ENCODE measurements at regions not wholly inside any gene's neighbourhood (a gene's known extent, or its start where the extent isn't known, plus 50 kb on each side); places are given as distances from the start of the nearest gene placed in this dataset.

DNA sequence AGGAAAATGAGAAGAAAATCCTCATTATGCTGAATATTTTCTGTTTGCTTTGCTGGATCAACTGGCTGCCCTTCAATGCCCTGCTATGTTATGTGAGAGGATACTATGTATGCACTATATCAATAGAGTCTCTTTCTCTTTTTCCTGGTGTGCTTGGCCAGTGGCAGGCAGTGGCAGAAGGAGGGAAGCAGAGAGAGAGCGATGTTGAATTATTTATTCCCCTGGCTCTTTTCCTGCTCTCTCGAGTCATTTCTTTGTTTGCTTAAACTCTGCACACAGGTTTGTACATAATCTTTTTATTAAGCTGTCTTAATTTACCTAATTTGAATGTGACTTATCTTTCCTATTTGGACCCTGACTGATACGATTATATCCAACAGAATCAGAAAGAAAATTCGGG, 1727.3 kb downstream of the SUCLG1 start:
- no peaks in the 10 kb centered on the region for H3K27me3 ChIP-seq (ENCODE audit: low read depth, low read length)
- H3K36me3 ChIP-seq (ENCODE audit: control insufficient read depth in 1 of 2, insufficient read depth in 2 of 2, low read length in 2 of 2): no peaks in the 10 kb centered on the region
- H3K27ac ChIP-seq (ENCODE audit: low read length): no peak overlapping the region
- no peak overlapping the region for H3K4me3 ChIP-seq (ENCODE audit: low read depth in 1 of 2, low read length in 2 of 2)
- no peaks in the 10 kb centered on the region for H3K9me3 ChIP-seq (ENCODE audit: control insufficient read depth in 1 of 2, low read length in 2 of 2)
- H3K4me1 ChIP-seq (ENCODE audit: control insufficient read depth in 1 of 2, insufficient read depth in 2 of 2, low read length in 2 of 2): no peaks in the 10 kb centered on the region

GRCh38 chr2:82730811-82731210, 1728.3 kb downstream of the SUCLG1 start:
- H3K9me3 ChIP-seq (ENCODE audit: control insufficient read depth in 1 of 2, low read length in 2 of 2): no peaks in the 10 kb centered on the region
- H3K27me3 ChIP-seq (ENCODE audit: low read depth, low read length): no peaks in the 10 kb centered on the region
- no peaks in the 10 kb centered on the region for H3K36me3 ChIP-seq (ENCODE audit: control insufficient read depth in 1 of 2, insufficient read depth in 2 of 2, low read length in 2 of 2)
- H3K4me1 ChIP-seq (ENCODE audit: control insufficient read depth in 1 of 2, insufficient read depth in 2 of 2, low read length in 2 of 2): no peaks in the 10 kb centered on the region
- H3K4me3 ChIP-seq (ENCODE audit: low read depth in 1 of 2, low read length in 2 of 2): no peak overlapping the region
- no peak overlapping the region for H3K27ac ChIP-seq (ENCODE audit: low read length)

DNA sequence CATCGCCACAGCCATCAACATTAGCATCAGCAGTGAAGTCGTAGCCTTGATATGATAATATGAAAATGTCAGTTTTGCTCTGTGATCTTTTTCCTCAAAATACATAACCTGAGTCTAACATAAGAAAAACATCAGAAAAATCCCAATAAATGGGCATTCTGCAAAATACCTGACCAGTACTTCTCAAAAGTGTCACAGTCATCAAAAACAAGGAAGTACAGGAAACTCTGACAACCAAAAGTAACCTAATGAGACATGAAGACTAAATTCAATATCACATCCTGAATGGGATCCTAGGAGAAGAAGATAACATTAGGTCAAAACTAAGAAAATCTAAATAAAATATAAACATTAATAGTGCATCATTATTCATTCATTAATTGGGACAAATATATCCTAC, 1731.0 kb downstream of the SUCLG1 start:
- Histone ChIP-seq H3K27me3 (ENCODE audit: low read depth, low read length) (no peaks in the 10 kb centered on the region), H3K4me1 (ENCODE audit: control insufficient read depth in 1 of 2, insufficient read depth in 2 of 2, low read length in 2 of 2) (no peaks in the 10 kb centered on the region), H3K36me3 (ENCODE audit: control insufficient read depth in 1 of 2, insufficient read depth in 2 of 2, low read length in 2 of 2) (no peaks in the 10 kb centered on the region), H3K4me3 (ENCODE audit: low read depth in 1 of 2, low read length in 2 of 2) (no peak overlapping the region), H3K27ac (ENCODE audit: low read length) (no peak overlapping the region), H3K9me3 (ENCODE audit: control insufficient read depth in 1 of 2, low read length in 2 of 2) (no peaks in the 10 kb centered on the region)

DNA sequence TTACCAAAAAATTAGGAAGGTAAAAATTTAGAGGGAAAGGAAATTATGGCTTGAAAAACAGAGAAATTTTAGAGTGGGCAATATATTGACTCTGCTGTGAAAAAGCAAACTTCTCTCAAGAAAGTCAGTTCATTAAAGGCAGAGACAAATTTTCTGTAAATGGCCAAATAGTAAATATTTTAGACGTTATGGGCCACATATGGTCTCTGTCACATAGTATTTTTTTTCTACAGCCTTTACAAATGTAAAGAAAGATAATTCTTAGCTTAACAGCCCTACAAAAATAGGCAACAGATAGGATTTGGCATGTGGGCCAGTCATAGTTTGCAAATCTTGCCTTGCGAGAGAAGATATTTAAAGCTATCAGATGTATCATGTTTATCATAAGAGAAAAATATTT, 1750.4 kb downstream of the SUCLG1 start:
- Histone ChIP-seq H3K27ac (ENCODE audit: low read length) (no peak overlapping the region), H3K4me3 (ENCODE audit: low read depth in 1 of 2, low read length in 2 of 2) (no peak overlapping the region), H3K36me3 (ENCODE audit: control insufficient read depth in 1 of 2, insufficient read depth in 2 of 2, low read length in 2 of 2) (no peaks in the 10 kb centered on the region), H3K4me1 (ENCODE audit: control insufficient read depth in 1 of 2, insufficient read depth in 2 of 2, low read length in 2 of 2) (no peaks in the 10 kb centered on the region), H3K9me3 (ENCODE audit: control insufficient read depth in 1 of 2, low read length in 2 of 2) (no peaks in the 10 kb centered on the region), H3K27me3 (ENCODE audit: low read depth, low read length) (no peaks in the 10 kb centered on the region)

- H3K27ac ChIP-seq (ENCODE audit: low read length): no peak overlapping the region
- no peaks in the 10 kb centered on the region for H3K36me3 ChIP-seq (ENCODE audit: control insufficient read depth in 1 of 2, insufficient read depth in 2 of 2, low read length in 2 of 2)
- no peak overlapping the region for H3K4me3 ChIP-seq (ENCODE audit: low read depth in 1 of 2, low read length in 2 of 2)
- no peaks in the 10 kb centered on the region for H3K27me3 ChIP-seq (ENCODE audit: low read depth, low read length)
- no peaks in the 10 kb centered on the region for H3K4me1 ChIP-seq (ENCODE audit: control insufficient read depth in 1 of 2, insufficient read depth in 2 of 2, low read length in 2 of 2)
- H3K9me3 ChIP-seq (ENCODE audit: control insufficient read depth in 1 of 2, low read length in 2 of 2): no peaks in the 10 kb centered on the region
Measured at GRCh38 chr2:82697231-82697630, 1761.8 kb downstream of the SUCLG1 start.

GRCh38 chr2:82694431-82694830, 1764.6 kb downstream of the SUCLG1 start:
- Histone ChIP-seq H3K9me3 (ENCODE audit: control insufficient read depth in 1 of 2, low read length in 2 of 2) (no peaks in the 10 kb centered on the region), H3K36me3 (ENCODE audit: control insufficient read depth in 1 of 2, insufficient read depth in 2 of 2, low read length in 2 of 2) (no peaks in the 10 kb centered on the region), H3K27ac (ENCODE audit: low read length) (no peak overlapping the region), H3K4me1 (ENCODE audit: control insufficient read depth in 1 of 2, insufficient read depth in 2 of 2, low read length in 2 of 2) (no peaks in the 10 kb centered on the region), H3K4me3 (ENCODE audit: low read depth in 1 of 2, low read length in 2 of 2) (no peak overlapping the region), H3K27me3 (ENCODE audit: low read depth, low read length) (no peaks in the 10 kb centered on the region)

DNA sequence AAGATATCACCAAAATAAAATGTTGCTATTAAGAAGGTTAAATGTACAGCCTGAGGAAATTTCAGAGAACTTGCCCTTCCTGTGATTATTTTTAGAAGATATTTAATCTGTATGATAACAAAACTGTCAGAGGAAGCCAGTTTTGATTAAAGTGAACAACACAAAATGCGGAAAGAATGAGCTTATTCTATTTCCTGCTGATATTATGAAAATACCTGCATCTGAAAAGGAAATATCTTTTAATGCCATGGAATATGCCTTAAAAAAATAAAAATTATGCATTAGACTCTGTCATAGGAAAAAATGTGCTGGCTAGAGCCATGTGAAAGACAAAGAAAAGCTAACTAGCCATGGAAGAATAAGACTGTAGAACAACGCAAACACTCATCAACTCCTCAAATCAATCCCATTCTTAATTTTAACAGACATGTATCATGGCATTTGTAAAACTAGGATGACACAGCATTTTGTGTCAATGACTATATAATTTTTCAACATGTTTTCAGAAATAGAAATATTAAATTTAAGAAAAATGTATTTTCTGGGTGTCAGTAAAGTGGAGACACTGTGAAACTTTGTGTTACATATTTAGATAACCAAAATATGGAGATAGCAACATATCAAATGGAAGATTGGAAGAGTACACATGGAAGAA, 1768.2 kb downstream of the SUCLG1 start:
- Histone ChIP-seq H3K27ac (ENCODE audit: low read length) (no peak overlapping the region), H3K27me3 (ENCODE audit: low read depth, low read length) (no peaks in the 10 kb centered on the region), H3K9me3 (ENCODE audit: control insufficient read depth in 1 of 2, low read length in 2 of 2) (no peaks in the 10 kb centered on the region), H3K36me3 (ENCODE audit: control insufficient read depth in 1 of 2, insufficient read depth in 2 of 2, low read length in 2 of 2) (no peaks in the 10 kb centered on the region), H3K4me3 (ENCODE audit: low read depth in 1 of 2, low read length in 2 of 2) (no peak overlapping the region), H3K4me1 (ENCODE audit: control insufficient read depth in 1 of 2, insufficient read depth in 2 of 2, low read length in 2 of 2) (no peaks in the 10 kb centered on the region)

DNA sequence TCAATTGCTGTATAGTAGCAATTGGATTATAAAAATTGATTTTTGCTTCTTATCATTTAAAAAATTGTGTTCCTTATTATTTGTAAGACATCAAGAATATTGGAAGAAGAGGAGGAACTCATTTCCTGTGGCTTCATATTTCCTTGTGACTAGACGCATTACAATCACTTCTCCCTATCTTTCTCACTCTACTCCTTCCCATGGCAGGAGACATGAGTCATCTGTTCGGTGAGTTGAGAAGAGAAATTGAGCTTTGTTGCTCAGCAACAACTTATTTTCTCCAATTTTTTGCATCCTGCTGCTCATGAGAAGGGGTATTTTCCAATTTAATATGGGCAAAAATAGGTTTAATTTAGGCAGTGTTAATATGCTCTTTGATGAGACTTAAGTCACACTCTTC, 1783.9 kb downstream of the SUCLG1 start:
- H3K36me3 ChIP-seq (ENCODE audit: control insufficient read depth in 1 of 2, insufficient read depth in 2 of 2, low read length in 2 of 2): no peaks in the 10 kb centered on the region
- H3K27ac ChIP-seq (ENCODE audit: low read length): no peak overlapping the region
- H3K9me3 ChIP-seq (ENCODE audit: control insufficient read depth in 1 of 2, low read length in 2 of 2): no peaks in the 10 kb centered on the region
- no peaks in the 10 kb centered on the region for H3K27me3 ChIP-seq (ENCODE audit: low read depth, low read length)
- H3K4me1 ChIP-seq (ENCODE audit: control insufficient read depth in 1 of 2, insufficient read depth in 2 of 2, low read length in 2 of 2): no peaks in the 10 kb centered on the region
- no peak overlapping the region for H3K4me3 ChIP-seq (ENCODE audit: low read depth in 1 of 2, low read length in 2 of 2)

DNA sequence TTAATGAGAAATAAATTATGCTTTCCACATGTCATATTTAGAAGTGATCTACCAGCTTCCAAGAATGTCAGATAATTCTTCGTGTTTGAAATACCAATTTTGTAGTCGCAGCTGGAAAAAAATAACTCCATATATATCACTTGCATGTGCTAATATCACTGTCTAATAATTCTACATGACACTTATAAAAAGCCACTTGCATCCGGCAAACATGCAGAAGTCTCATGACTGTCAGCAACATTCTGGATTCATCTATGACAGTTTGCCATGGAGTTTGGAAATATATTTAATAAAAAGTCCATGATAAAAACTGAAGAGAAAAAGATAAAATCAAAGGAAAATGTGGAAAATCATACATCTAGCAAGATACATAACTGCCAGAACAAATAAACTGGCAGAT, 1784.4 kb downstream of the SUCLG1 start:
- H3K4me3 ChIP-seq (ENCODE audit: low read depth in 1 of 2, low read length in 2 of 2): no peak overlapping the region
- no peaks in the 10 kb centered on the region for H3K9me3 ChIP-seq (ENCODE audit: control insufficient read depth in 1 of 2, low read length in 2 of 2)
- H3K36me3 ChIP-seq (ENCODE audit: control insufficient read depth in 1 of 2, insufficient read depth in 2 of 2, low read length in 2 of 2): no peaks in the 10 kb centered on the region
- H3K27me3 ChIP-seq (ENCODE audit: low read depth, low read length): no peaks in the 10 kb centered on the region
- H3K27ac ChIP-seq (ENCODE audit: low read length): no peak overlapping the region
- no peaks in the 10 kb centered on the region for H3K4me1 ChIP-seq (ENCODE audit: control insufficient read depth in 1 of 2, insufficient read depth in 2 of 2, low read length in 2 of 2)

GRCh38 chr2:82667491-82667890, 1791.6 kb downstream of the SUCLG1 start:
- no peaks in the 10 kb centered on the region for H3K9me3 ChIP-seq (ENCODE audit: control insufficient read depth in 1 of 2, low read length in 2 of 2)
- H3K4me1 ChIP-seq (ENCODE audit: control insufficient read depth in 1 of 2, insufficient read depth in 2 of 2, low read length in 2 of 2): no peaks in the 10 kb centered on the region
- H3K4me3 ChIP-seq (ENCODE audit: low read depth in 1 of 2, low read length in 2 of 2): no peak overlapping the region
- H3K27me3 ChIP-seq (ENCODE audit: low read depth, low read length): no peaks in the 10 kb centered on the region
- H3K36me3 ChIP-seq (ENCODE audit: control insufficient read depth in 1 of 2, insufficient read depth in 2 of 2, low read length in 2 of 2): no peaks in the 10 kb centered on the region
- no peak overlapping the region for H3K27ac ChIP-seq (ENCODE audit: low read length)

DNA sequence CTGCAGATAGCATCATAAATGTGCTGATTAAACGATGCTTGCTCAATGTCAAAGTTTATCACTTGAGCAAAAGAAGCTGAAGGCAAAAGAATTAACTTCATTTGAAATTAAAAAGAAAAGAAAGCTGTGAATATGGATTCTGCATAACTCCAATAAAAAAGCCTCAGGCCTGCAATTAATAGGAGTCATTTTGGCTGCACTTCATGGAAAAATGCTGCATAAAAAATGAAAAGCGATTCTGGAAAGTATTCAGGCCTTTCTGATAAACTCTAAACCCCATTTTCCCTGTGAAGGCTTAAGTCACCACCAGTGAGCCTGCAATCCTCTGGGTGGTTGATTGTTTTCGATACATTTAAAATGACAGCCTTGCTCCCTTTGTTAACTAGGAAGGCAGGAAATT, 1793.4 kb downstream of the SUCLG1 start:
- Histone ChIP-seq H3K9me3 (ENCODE audit: control insufficient read depth in 1 of 2, low read length in 2 of 2) (no peaks in the 10 kb centered on the region), H3K36me3 (ENCODE audit: control insufficient read depth in 1 of 2, insufficient read depth in 2 of 2, low read length in 2 of 2) (no peaks in the 10 kb centered on the region), H3K27ac (ENCODE audit: low read length) (no peak overlapping the region), H3K27me3 (ENCODE audit: low read depth, low read length) (no peaks in the 10 kb centered on the region), H3K4me1 (ENCODE audit: control insufficient read depth in 1 of 2, insufficient read depth in 2 of 2, low read length in 2 of 2) (no peaks in the 10 kb centered on the region), H3K4me3 (ENCODE audit: low read depth in 1 of 2, low read length in 2 of 2) (no peak overlapping the region)

DNA sequence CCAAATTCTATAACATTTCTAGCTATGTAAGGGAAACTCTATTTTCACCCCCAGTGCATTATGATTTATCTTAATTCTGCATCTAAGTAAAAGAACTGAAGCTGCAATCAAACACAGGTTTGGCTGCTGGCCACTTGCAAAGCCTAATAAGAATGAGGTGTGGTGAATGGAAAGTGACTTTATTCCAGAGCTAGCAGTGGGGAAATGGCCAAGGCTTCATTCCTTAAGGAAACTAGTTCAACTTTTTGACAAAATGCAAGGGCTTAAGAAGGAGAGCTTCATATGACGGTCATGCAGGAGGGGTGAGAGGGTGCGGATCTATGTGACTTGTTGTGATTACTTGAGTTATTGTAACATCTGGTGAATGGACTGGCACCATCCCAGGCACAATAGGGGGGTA, 1802.0 kb downstream of the SUCLG1 start:
- Histone ChIP-seq H3K27ac (ENCODE audit: low read length) (no peak overlapping the region), H3K9me3 (ENCODE audit: control insufficient read depth in 1 of 2, low read length in 2 of 2) (no peaks in the 10 kb centered on the region), H3K27me3 (ENCODE audit: low read depth, low read length) (no peaks in the 10 kb centered on the region), H3K4me1 (ENCODE audit: control insufficient read depth in 1 of 2, insufficient read depth in 2 of 2, low read length in 2 of 2) (peaks cover 0 to 4% of the 10 kb centered on the region in 2 donors), H3K4me3 (ENCODE audit: low read depth in 1 of 2, low read length in 2 of 2) (no peak overlapping the region), H3K36me3 (ENCODE audit: control insufficient read depth in 1 of 2, insufficient read depth in 2 of 2, low read length in 2 of 2) (no peaks in the 10 kb centered on the region)

All from muscle layer of duodenum (tissue), 2 donors.